HG03378 (cell line): ENCODE measurements at regions not wholly inside any gene's neighbourhood (a gene's known extent, or its start where the extent isn't known, plus 50 kb on each side); places are given as distances from the start of the nearest gene placed in this dataset.

Experiments used
- ATAC-seq: cut with Tn5 transposase; IDR thresholded peaks from one replicate; pipeline ENCODE4 v1.9.1; 2021; ENCODE audit warnings: mild to moderate bottlenecking, moderate library complexity; ENCODE audit not compliant: unreplicated experiment

DNA sequence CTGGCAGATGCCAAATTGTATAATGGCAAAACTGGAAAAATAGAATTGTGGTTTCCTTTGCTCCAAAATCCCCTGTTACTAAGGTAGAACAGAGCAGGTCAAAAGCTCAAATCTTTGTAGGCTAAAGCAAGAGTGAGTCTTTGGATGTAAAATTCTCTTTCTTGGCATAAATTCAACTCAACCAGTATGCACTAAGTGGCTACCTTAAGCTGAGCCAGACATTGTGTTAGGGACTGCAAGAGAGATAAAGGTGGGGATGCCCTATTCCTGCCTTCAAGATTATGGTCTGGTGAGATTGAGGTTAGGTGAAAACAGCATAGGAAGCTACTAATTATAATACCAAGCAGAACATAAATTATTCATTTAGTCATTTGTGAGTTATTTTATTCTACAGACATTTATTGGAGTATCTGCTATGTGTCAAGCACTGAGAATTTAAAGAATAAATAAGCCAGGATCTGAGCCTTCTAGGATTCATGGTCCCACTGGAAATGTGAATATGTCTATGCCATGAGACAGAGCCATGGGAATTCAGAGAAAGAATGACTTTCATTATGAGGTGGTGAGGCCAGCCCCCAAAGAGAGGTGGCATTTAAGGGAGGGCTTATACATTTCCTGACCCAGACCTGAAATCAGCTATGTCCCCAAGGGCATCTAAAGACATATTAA is 198.0 kb upstream of the NCKAP5 start:
- ATAC-seq = no peak

GRCh38 chr2:133768256-133768655 is 200.0 kb upstream of the NCKAP5 start:
- no peak for ATAC-seq

GRCh38 chr2:133768658-133769435 is 200.6 kb upstream of the NCKAP5 start:
- ATAC-seq = no peak

DNA sequence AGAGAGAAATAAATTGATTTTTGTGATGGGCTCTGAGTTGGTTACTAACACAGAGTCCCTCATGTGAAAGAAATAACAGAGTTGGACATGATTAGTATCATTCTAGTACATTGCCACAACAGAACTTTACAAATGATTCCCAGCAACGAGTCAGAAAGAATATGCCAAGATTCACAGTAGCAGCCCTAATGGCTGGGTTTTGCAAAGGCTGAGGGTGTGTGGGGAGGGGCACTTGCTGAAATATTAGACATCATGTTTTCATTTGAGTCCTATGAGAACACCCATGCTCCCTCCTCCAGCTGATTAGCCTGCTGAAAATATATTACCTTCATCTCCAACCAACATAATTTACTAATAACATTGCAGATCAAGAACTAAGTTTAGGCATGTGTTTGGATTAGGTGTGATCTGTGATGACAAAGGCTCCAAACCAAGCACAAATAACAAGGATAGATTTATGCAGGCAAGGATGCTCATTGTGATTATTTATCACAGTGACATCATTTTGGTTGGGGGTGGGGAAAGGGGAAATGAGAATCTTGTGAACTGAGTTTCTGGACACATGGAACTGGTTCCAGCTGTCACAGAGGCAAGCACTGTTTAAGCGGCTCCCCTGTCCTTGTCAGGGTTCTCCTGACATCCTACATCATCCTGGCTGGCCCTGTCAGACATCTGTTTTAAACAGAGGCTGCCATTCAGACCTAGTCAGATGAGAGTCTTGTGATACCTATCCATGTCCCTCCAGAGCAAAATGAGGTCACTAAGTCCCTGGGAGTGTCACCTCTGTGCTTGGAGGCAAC is 205.8 kb upstream of the NCKAP5 start:
- no peak for ATAC-seq

DNA sequence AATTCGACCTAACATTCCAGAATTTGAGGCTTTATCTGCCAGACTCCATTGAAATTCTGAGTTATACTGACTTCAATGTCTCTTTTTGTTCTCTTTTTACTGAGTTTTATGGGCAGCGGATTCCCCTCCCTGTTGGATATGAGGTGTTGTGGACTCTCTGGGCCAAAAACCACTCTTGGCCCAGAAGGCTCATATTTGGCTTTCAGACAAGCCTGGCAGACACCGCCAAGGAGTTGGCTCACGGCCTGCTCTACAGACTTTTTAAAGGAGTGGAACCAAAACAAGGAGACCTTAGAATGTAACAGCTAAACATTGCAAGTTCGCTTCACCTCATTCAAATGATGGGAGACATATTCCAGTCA is 206.4 kb upstream of the NCKAP5 start:
- no peak for ATAC-seq

GRCh38 chr2:133776936-133777573 is 208.8 kb upstream of the NCKAP5 start:
- no peak for ATAC-seq

- ATAC-seq = no peak
Observed at GRCh38 chr2:133777574-133777960, 209.3 kb upstream of the NCKAP5 start.

DNA sequence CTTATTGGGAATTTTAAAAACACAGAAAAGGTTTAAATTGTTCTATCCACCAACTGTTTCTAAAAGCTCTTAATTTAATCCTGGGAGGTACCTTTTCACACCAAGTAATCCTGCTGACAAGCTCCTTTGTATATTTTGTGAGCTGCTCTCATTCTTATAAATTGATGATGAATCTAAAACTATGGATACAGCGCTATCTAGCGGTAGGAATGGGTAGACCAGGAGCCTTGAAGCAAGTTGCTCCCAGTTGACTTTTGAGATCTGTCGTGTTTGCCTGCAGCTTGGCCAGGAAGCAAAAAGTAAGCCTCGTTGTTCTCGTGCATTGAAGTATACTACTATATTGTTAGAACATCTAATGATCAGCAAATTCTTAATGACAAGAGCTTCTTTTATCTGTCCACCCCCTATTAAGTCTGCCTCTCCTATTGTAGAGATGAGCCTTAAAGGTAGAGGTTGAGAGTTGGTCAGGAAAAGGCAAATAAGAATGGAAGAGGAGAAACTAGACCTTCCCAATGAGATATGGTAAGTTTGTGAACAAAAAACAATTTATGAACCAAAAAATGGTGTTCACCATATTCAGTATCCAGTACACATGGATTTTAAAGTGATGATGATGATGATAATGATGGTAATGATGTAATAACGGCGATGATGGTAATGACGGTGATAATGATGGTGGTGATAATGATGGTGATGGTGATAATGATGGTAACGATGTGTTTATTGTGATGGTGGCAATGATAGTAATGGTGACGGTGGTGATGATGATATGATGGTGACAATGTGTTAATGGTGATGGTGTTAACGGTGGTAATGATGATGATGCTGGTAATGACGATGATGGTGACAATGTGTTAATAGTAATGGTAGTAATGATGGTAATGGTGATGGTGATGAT is 212.1 kb upstream of the NCKAP5 start:
- peak; percentile 76 for ATAC-seq

- no peak for ATAC-seq
Observed at GRCh38 chr2:133780997-133781513, 212.8 kb upstream of the NCKAP5 start.

DNA sequence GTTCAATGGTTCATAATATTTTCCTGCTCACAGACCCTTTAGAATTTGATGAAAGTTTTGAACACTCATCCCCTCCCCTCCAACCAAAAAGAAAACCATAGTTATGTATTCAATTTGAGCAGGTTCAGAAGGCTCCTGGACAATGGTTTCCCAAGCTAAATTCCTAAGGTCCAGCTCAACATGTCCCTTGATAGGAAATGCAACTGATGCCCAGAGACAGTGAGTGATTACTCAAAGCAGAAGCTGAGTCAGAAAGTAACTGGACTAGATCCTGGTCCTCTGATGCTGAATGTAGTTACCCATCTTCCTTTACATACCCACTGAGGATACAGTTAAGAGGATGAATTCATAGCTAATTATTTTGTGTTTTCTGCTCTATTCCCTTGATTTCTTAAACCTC is 218.9 kb upstream of the NCKAP5 start:
- ATAC-seq = no peak

DNA sequence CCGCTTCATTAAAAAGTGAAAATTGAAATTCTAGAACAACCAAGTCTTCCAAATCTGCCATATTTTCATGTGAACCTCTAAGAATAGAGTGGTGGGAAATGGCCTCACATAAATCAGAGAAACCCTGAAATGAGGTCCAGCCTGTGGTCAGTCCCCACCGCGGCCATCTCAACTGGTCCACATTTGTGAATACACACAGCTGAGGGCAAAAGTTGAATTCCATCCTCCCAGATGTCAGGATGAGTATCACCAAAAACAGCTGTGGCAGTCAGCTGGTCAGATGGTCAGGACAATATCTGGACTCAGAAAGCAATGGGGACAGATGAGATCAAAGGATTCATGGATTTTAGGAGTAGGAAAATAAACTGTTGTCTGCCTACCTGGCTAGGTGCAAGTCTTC is 219.4 kb upstream of the NCKAP5 start:
- ATAC-seq = no peak

DNA sequence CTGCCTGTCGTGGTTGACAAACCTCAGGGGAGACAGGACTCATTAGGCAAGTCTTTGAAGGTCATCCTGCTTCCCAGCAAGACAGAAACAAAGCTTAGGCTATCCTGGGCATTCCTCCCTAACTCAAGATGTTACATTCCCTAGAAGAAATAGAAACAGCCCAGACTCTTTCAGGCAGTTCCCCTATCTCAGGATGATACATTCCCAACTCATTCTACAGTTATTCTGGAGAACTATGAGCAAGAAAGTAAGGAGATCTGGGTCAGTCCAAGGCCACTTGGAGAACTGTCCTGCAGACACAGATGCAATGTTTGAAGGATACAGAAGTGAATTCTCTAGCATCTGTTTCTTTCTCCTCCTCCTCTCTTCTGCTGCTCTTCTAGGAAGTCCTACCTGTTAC is 220.1 kb upstream of the NCKAP5 start:
- ATAC-seq = no peak

GRCh38 chr2:133789743-133790142 is 221.5 kb upstream of the NCKAP5 start:
- ATAC-seq = no peak

DNA sequence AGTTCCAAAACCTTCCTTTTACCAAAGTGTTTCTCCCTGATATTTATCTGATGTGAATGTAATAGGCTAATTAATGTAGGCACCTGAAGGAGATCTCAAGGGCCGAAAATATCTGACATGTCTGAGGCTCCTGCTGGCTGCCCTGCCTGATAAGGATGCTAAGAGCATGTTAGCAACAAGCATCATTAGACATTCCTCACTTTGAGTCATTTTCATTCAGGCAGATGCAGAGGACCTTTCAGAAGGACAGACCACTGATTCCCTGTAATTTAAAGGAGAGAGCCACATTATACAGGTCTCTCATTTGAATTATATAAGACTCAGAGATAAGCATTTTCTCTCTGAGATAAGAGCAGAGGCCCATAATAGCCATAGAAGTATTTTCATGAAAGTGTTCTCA is 222.4 kb upstream of the NCKAP5 start:
- no peak for ATAC-seq

- no peak for ATAC-seq
Observed at GRCh38 chr2:133791191-133791590, 222.9 kb upstream of the NCKAP5 start.

GRCh38 chr2:133792223-133792622 is 224.0 kb upstream of the NCKAP5 start:
- no peak for ATAC-seq

GRCh38 chr2:133794114-133794513 is 225.9 kb upstream of the NCKAP5 start:
- no peak for ATAC-seq

DNA sequence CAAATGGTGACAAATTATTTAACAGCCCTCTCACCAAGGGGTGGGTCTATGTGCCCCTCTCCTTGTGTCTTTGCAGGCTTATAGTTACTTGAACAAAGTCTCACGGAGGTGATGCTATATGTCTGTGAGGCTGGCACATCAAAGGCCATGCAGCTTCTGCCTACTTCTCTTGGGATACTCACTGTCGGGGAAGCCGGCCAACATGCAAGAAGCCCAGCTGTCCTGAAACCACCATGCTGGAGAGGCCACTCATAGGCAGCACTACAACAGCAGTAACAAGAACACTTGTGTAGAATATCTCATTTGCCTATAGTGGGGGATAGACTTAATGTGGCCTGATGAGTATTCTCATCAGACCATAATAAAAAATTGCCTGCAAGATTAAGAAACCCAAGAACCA is 233.7 kb upstream of the NCKAP5 start:
- no peak for ATAC-seq

- ATAC-seq = no peak
Observed at GRCh38 chr2:133802409-133803039, 234.3 kb upstream of the NCKAP5 start.

- no peak for ATAC-seq
Observed at GRCh38 chr2:133806564-133806963, 238.3 kb upstream of the NCKAP5 start.
